ENCODE measurements at regions not wholly inside any gene's neighbourhood (a gene's known extent, or its start where the extent isn't known, plus 50 kb on each side); places are given as distances from the start of the nearest gene placed in this dataset.

GRCh38 chr11:44453871-44454270 lies 111.6 kb upstream of the CD82 start:
- no peak for TF ChIP-seq CTCF (IDR thresholded peaks at IDR 0.05)
- no peak for TF ChIP-seq POLR2AphosphoS5 (IDR thresholded peaks at IDR 0.05)
- TF ChIP-seq POLR2A (IDR thresholded peaks at IDR 0.05) = no peak
- no peak for TF ChIP-seq EP300 (IDR thresholded peaks at IDR 0.05)
- H3K36me3 ChIP-seq = no peaks in the 10 kb centered on the region
- intact Hi-C loops (cut with DNase I; ENCODE audit: low total_unique reads) = no loop called here
- H3K4me1 ChIP-seq = peaks cover 0 to 11% (median 0%) of the 10 kb centered on the region in 4 donors
- H3K27ac ChIP-seq = no peak overlapping the region
- peaks cover 0 to 1% (median 0%) of the 10 kb centered on the region in 3 donors for H3K27me3 ChIP-seq
- 79 to 86% (median 80%) methylated on average over 4 to 5 of the region's 5 CpGs for WGBS, 5 donors
- H3K4me3 ChIP-seq = no peak overlapping the region
- no peaks in the 10 kb centered on the region for H3K9me3 ChIP-seq
- DNase-seq = no peak

DNA sequence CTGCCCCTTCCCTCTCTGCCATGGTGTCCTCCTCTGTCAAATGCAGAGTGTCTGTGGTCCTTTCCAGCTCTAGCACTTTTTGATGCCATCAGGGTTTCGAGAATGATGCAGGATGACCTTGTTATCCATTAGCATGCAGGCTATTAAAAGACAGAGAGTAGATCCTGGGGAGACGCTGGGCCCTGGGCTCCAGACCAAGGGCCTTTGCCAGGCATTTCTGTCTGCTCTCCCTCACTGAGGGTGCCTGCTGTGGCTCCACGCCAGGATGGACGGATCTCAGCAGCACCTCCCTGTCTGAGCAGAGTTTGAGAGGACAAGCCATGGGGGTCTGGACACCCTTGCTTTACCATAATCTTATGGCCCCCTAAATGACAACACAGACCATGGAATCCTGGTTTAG lies 110.8 kb upstream of the CD82 start:
- H3K4me3 ChIP-seq = no peak overlapping the region
- H3K9me3 ChIP-seq = no peaks in the 10 kb centered on the region
- H3K27me3 ChIP-seq = no peaks in the 10 kb centered on the region
- intact Hi-C loops (cut with DNase I; ENCODE audit: low total_unique reads) = no loop called here
- peaks cover 0 to 11% (median 0%) of the 10 kb centered on the region in 4 donors for H3K4me1 ChIP-seq
- 40 to 73% (median 60%) methylated on average over 3 to 4 of the region's 4 CpGs for WGBS, 5 donors
- H3K36me3 ChIP-seq = no peaks in the 10 kb centered on the region
- TF ChIP-seq POLR2AphosphoS5 (IDR thresholded peaks at IDR 0.05) = no peak
- no peak for TF ChIP-seq POLR2A (IDR thresholded peaks at IDR 0.05)
- no peak for TF ChIP-seq EP300 (IDR thresholded peaks at IDR 0.05)
- TF ChIP-seq CTCF (IDR thresholded peaks at IDR 0.05) = no peak
- no peak for DNase-seq
- no peak overlapping the region for H3K27ac ChIP-seq

- 52 to 59% (median 57%) methylated on average over 10 to 11 of the region's 11 CpGs for WGBS, 5 donors
Observed at GRCh38 chr11:44456544-44457300, 108.7 kb upstream of the CD82 start.

DNA sequence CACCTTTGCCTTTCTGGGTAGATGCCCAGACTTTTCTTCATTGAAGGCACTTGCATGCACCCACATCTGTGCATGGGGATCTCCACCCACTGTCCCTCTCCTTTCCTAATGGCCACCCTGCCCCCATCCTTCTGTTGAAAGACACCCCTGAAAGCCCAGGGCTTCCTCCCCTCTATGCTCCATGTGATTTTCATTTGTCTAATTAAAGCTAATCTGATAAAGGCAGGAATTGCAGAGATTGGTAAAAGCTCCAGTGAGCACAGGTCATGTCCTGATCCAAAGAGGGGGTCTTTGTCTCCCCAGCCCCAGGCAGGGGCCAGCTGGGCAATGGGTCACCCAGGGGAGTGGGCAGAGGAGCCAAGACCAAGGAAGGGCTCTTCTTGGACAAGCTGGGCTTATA lies 107.6 kb upstream of the CD82 start:
- H3K36me3 ChIP-seq = no peaks in the 10 kb centered on the region
- H3K27ac ChIP-seq = no peak overlapping the region
- no peak overlapping the region for H3K4me3 ChIP-seq
- H3K4me1 ChIP-seq = peaks cover 0 to 11% (median 0%) of the 10 kb centered on the region in 4 donors
- intact Hi-C loops (cut with DNase I; ENCODE audit: low total_unique reads) = no loop called here
- H3K27me3 ChIP-seq = no peaks in the 10 kb centered on the region
- TF ChIP-seq POLR2A (IDR thresholded peaks at IDR 0.05) (no peak), CTCF (IDR thresholded peaks at IDR 0.05) (no peak), EP300 (IDR thresholded peaks at IDR 0.05) (no peak), POLR2AphosphoS5 (IDR thresholded peaks at IDR 0.05) (no peak)
- H3K9me3 ChIP-seq = peaks cover 0 to 14% (median 10%) of the 10 kb centered on the region in 4 donors
- no peak for DNase-seq

More at GRCh38 chr11:44456544-44457300, 108.7 kb upstream of the CD82 start:
- no peak for DNase-seq
- no peak for TF ChIP-seq CTCF (IDR thresholded peaks at IDR 0.05)
- no peak for TF ChIP-seq POLR2AphosphoS5 (IDR thresholded peaks at IDR 0.05)
- TF ChIP-seq POLR2A (IDR thresholded peaks at IDR 0.05) = no peak
- TF ChIP-seq EP300 (IDR thresholded peaks at IDR 0.05) = no peak
- Histone ChIP-seq H3K27me3 (no peaks in the 10 kb centered on the region), H3K27ac (no peak overlapping the region), H3K4me1 (peaks cover 0 to 11% (median 0%) of the 10 kb centered on the region in 4 donors), H3K4me3 (no peak overlapping the region), H3K36me3 (no peaks in the 10 kb centered on the region), H3K9me3 (peaks cover 0 to 14% (median 10%) of the 10 kb centered on the region in 4 donors)
- intact Hi-C loops (cut with DNase I; ENCODE audit: low total_unique reads) = no loop called here

Data from stomach (tissue), 8 donors.